ENCODE measurements at regions not wholly inside any gene's neighbourhood (a gene's known extent, or its start where the extent isn't known, plus 50 kb on each side); places are given as distances from the start of the nearest gene placed in this dataset.

- Mint-ChIP-seq H3K9me3 (ENCODE audit: insufficient read depth) (no peaks in the 10 kb centered on the region), H3K4me3 (no peak overlapping the region), H3K4me1 (peaks cover 54% of the 10 kb centered on the region), H3K27me3 (no peaks in the 10 kb centered on the region), H3K27ac (no peak overlapping the region)
- no peaks in the 10 kb centered on the region for H3K27me3 ChIP-seq (replicated peaks in 1 of 4; ENCODE audit: control extremely low read depth in 1 of 4, control insufficient read depth in 3 of 4, insufficient read depth in 4 of 4, low read length in 3 of 4)
- no peak overlapping the region for H3K27ac ChIP-seq (ENCODE audit: low read length in 2 of 2)
- POLR2A ChIA-PET: no interaction called here
- H2AFZ ChIP-seq (ENCODE audit: insufficient read depth, low read depth, low read length, poor library complexity, severe bottlenecking): no peak overlapping the region
- H3K4me3 ChIP-seq (ENCODE audit: control extremely low read depth in 1 of 5, extremely low read depth in 1 of 5, insufficient read depth in 1 of 5, low read depth in 2 of 5, low read length in 4 of 5): no peak overlapping the region
- no peaks in the 10 kb centered on the region for H3K79me2 ChIP-seq (ENCODE audit: control insufficient read depth, insufficient read depth, low read length)
- H3K4me2 ChIP-seq (replicated peaks; ENCODE audit: low read depth, low read length, poor library complexity, severe bottlenecking): no peak overlapping the region
- H3K9ac ChIP-seq (ENCODE audit: low read length): no peak overlapping the region
- DNase-seq (no peak), ATAC-seq (ENCODE audit: low read depth) (no peak)
- CTCF ChIA-PET: interaction anchor here (1.0 kb wide), 1 partner anchor 194 kb away, joined by 3 read pairs; no protein-coding TSS in a partner anchor
- no peaks in the 10 kb centered on the region for H3K36me3 ChIP-seq (replicated peaks in 1 of 2; ENCODE audit: control extremely low read depth in 1 of 2, control insufficient read depth in 1 of 2, extremely low read depth in 1 of 2, insufficient read depth in 2 of 2, low read length in 1 of 2)
- H4K20me1 ChIP-seq (ENCODE audit: control insufficient read depth, insufficient read depth, low read length, poor library complexity, severe bottlenecking): no peaks in the 10 kb centered on the region
- peaks cover 48 to 57% of the 10 kb centered on the region in 2 donors for H3K4me1 ChIP-seq (ENCODE audit: control insufficient read depth in 2 of 2, insufficient read depth in 2 of 2, low read length in 2 of 2)
- WGBS (ENCODE audit: insufficient coverage): 100% methylated on average over 1 of the region's 5 CpGs
- TF ChIP-seq CTCF (IDR thresholded peaks at IDR 0.05) (no peak), EZH2 (IDR thresholded peaks at IDR 0.05; ENCODE audit: borderline replicate concordance, insufficient read depth, low read depth, low read length, poor library complexity, severe bottlenecking) (no peak)
- H3K9me3 ChIP-seq (ENCODE audit: control extremely low read depth in 1 of 3, control insufficient read depth in 2 of 3, insufficient read depth in 1 of 3, low read length in 2 of 3): no peaks in the 10 kb centered on the region
- intact Hi-C loops (cut with micrococcal nuclease): loop anchor here (5.0 kb wide), 1 partner anchor 43 kb away; no protein-coding TSS in a partner anchor
These were observed 116.8 kb upstream of the TNFAIP3 start for GRCh38 chr6:137750297-137750696.

- Histone ChIP-seq H3K27ac (ENCODE audit: low read length in 2 of 2) (no peak overlapping the region), H3K9me3 (ENCODE audit: control extremely low read depth in 1 of 3, control insufficient read depth in 2 of 3, insufficient read depth in 1 of 3, low read length in 2 of 3) (no peaks in the 10 kb centered on the region), H4K20me1 (ENCODE audit: control insufficient read depth, insufficient read depth, low read length, poor library complexity, severe bottlenecking) (no peaks in the 10 kb centered on the region), H3K4me2 (replicated peaks; ENCODE audit: low read depth, low read length, poor library complexity, severe bottlenecking) (no peak overlapping the region), H3K4me3 (ENCODE audit: control extremely low read depth in 1 of 5, extremely low read depth in 1 of 5, insufficient read depth in 1 of 5, low read depth in 2 of 5, low read length in 4 of 5) (no peak overlapping the region), H2AFZ (ENCODE audit: insufficient read depth, low read depth, low read length, poor library complexity, severe bottlenecking) (no peak overlapping the region), H3K36me3 (replicated peaks in 1 of 2; ENCODE audit: control extremely low read depth in 1 of 2, control insufficient read depth in 1 of 2, extremely low read depth in 1 of 2, insufficient read depth in 2 of 2, low read length in 1 of 2) (no peaks in the 10 kb centered on the region), H3K27me3 (replicated peaks in 1 of 4; ENCODE audit: control extremely low read depth in 1 of 4, control insufficient read depth in 3 of 4, insufficient read depth in 4 of 4, low read length in 3 of 4) (no peaks in the 10 kb centered on the region), H3K4me1 (ENCODE audit: control insufficient read depth in 2 of 2, insufficient read depth in 2 of 2, low read length in 2 of 2) (peaks cover 45 to 53% of the 10 kb centered on the region in 2 donors), H3K9ac (ENCODE audit: low read length) (no peak overlapping the region), H3K79me2 (ENCODE audit: control insufficient read depth, insufficient read depth, low read length) (no peaks in the 10 kb centered on the region)
- WGBS (ENCODE audit: insufficient coverage): 89% methylated on average over 5 of the region's 8 CpGs
- H3K9me3 Mint-ChIP-seq (ENCODE audit: insufficient read depth): no peaks in the 10 kb centered on the region
- H3K27ac Mint-ChIP-seq: no peak overlapping the region
- H3K4me3 Mint-ChIP-seq: no peak overlapping the region
- peaks cover 49% of the 10 kb centered on the region for H3K4me1 Mint-ChIP-seq
- ATAC-seq (ENCODE audit: low read depth) (no peak), DNase-seq (no peak)
- H3K27me3 Mint-ChIP-seq: no peaks in the 10 kb centered on the region
- POLR2A ChIA-PET: no interaction called here
- intact Hi-C loops (cut with micrococcal nuclease): loop anchor here (5.0 kb wide), 1 partner anchor 45 kb away; no protein-coding TSS in a partner anchor
- CTCF ChIA-PET: interaction anchor here (0.8 kb wide), 1 partner anchor 43 kb away, joined by 4 read pairs; no protein-coding TSS in a partner anchor
- TF ChIP-seq CTCF (IDR thresholded peaks at IDR 0.05): no peak
- TF ChIP-seq EZH2 (IDR thresholded peaks at IDR 0.05; ENCODE audit: borderline replicate concordance, insufficient read depth, low read depth, low read length, poor library complexity, severe bottlenecking): no peak
These were observed 115.1 kb upstream of the TNFAIP3 start for GRCh38 chr6:137751768-137752560.
